HG03135 (cell line): ENCODE measurements at regions not wholly inside any gene's neighbourhood (a gene's known extent, or its start where the extent isn't known, plus 50 kb on each side); places are given as distances from the start of the nearest gene placed in this dataset.
"Not testable (repeated sequence)": the region's sequence is repeated elsewhere in the genome, so short reads cannot be mapped to it uniquely, and the experiment has no call there.

Experiments
- ATAC-seq: cut with Tn5 transposase; IDR thresholded peaks from one replicate; pipeline ENCODE4 v1.9.1; 2021; ENCODE audit warnings: mild to moderate bottlenecking, moderate library complexity; ENCODE audit not compliant: unreplicated experiment

GRCh38 chr10:28137907-28138880, 139.3 kb upstream of the ODAD2 start:
- no peak for ATAC-seq

- ATAC-seq = no peak
Observed at GRCh38 chr10:28135258-28135657, 136.4 kb upstream of the ODAD2 start.

- no peak for ATAC-seq
Observed at GRCh38 chr10:28130267-28130666, 131.4 kb upstream of the ODAD2 start.

GRCh38 chr10:28127881-28128280, 129.0 kb upstream of the ODAD2 start:
- ATAC-seq = no peak

GRCh38 chr10:28125701-28126100, 126.8 kb upstream of the ODAD2 start:
- no peak for ATAC-seq

- ATAC-seq = no peak
Observed at GRCh38 chr10:28120795-28121194, 121.9 kb upstream of the ODAD2 start.

GRCh38 chr10:28120043-28120749, 121.3 kb upstream of the ODAD2 start:
- ATAC-seq = no peak

GRCh38 chr10:28118985-28119628, 120.2 kb upstream of the ODAD2 start:
- no peak for ATAC-seq

GRCh38 chr10:28113202-28113601, 114.3 kb upstream of the ODAD2 start:
- ATAC-seq = no peak

GRCh38 chr10:28111712-28112111, 112.8 kb upstream of the ODAD2 start:
- ATAC-seq = no peak

GRCh38 chr10:28105561-28105960, 106.7 kb upstream of the ODAD2 start:
- ATAC-seq = no peak

- no peak for ATAC-seq
Observed at GRCh38 chr10:28097633-28098032, 98.8 kb upstream of the ODAD2 start.

GRCh38 chr10:28095791-28096378, 97.0 kb upstream of the ODAD2 start:
- ATAC-seq = no peak

GRCh38 chr10:28094121-28094520, 95.2 kb upstream of the ODAD2 start:
- ATAC-seq = no peak

GRCh38 chr10:28091913-28092312, 93.0 kb upstream of the ODAD2 start:
- no peak for ATAC-seq

- ATAC-seq = no peak
Observed at GRCh38 chr10:28090506-28090905, 91.6 kb upstream of the ODAD2 start.

- ATAC-seq = no peak
Observed at GRCh38 chr10:28089467-28089866, 90.6 kb upstream of the ODAD2 start.

GRCh38 chr10:28087661-28088351, 88.9 kb upstream of the ODAD2 start:
- no peak for ATAC-seq

GRCh38 chr10:28085760-28086159, 86.9 kb upstream of the ODAD2 start:
- ATAC-seq = not testable (repeated sequence)

- ATAC-seq = no peak
Observed at GRCh38 chr10:28082885-28083284, 84.0 kb upstream of the ODAD2 start.

GRCh38 chr10:28082316-28082715, 83.4 kb upstream of the ODAD2 start:
- no peak for ATAC-seq
